ACC112 (cell line): ENCODE measurements at regions not wholly inside any gene's neighbourhood (a gene's known extent, or its start where the extent isn't known, plus 50 kb on each side); places are given as distances from the start of the nearest gene placed in this dataset.

ENCODE experiments used
- H2AFZ ChIP-seq: fragments of 200-600 bp; sonication (generic); one replicate; pipeline ENCODE4 v1.6.0; 2017; ENCODE audit warnings: antibody characterized with exemption, low read length; ENCODE audit not compliant: unreplicated experiment
- H3K27ac ChIP-seq: fragments of 200-600 bp; sonication (generic); 2 replicates; pipeline ENCODE4 v1.5.1; 2014; ENCODE audit warnings: low read depth, mild to moderate bottlenecking, antibody characterized with exemption, low read length, moderate library complexity
- H3K27me3 ChIP-seq: fragments of 200-600 bp; sonication (generic); 2 replicates; pipeline ENCODE4 v1.6.1; 2014; ENCODE audit warnings: mild to moderate bottlenecking, antibody characterized with exemption, low read length, moderate library complexity, mixed read lengths; ENCODE audit not compliant: insufficient read depth
- H3K36me3 ChIP-seq: fragments of 200-600 bp; sonication (generic); 2 replicates; pipeline ENCODE4 v1.6.1; 2016; ENCODE audit warnings: mild to moderate bottlenecking, antibody characterized with exemption, low read length, moderate library complexity, mixed read lengths; ENCODE audit not compliant: insufficient read depth
- H3K4me1 ChIP-seq: fragments of 200-600 bp; sonication (generic); one replicate; pipeline ENCODE4 v1.6.1; 2016; ENCODE audit warnings: low read length, mixed read lengths; ENCODE audit not compliant: insufficient read depth, unreplicated experiment, control insufficient read depth
- H3K4me3 ChIP-seq: fragments of 200-600 bp; sonication (generic); 2 replicates; pipeline ENCODE4 v1.5.1; 2014; ENCODE audit warnings: mild to moderate bottlenecking, low read depth, low read length
- H3K79me2 ChIP-seq: fragments of 200-600 bp; sonication (generic); one replicate; pipeline ENCODE4 v1.6.0; 2016; ENCODE audit warnings: low read length; ENCODE audit not compliant: control insufficient read depth, unreplicated experiment, insufficient read depth

DNA sequence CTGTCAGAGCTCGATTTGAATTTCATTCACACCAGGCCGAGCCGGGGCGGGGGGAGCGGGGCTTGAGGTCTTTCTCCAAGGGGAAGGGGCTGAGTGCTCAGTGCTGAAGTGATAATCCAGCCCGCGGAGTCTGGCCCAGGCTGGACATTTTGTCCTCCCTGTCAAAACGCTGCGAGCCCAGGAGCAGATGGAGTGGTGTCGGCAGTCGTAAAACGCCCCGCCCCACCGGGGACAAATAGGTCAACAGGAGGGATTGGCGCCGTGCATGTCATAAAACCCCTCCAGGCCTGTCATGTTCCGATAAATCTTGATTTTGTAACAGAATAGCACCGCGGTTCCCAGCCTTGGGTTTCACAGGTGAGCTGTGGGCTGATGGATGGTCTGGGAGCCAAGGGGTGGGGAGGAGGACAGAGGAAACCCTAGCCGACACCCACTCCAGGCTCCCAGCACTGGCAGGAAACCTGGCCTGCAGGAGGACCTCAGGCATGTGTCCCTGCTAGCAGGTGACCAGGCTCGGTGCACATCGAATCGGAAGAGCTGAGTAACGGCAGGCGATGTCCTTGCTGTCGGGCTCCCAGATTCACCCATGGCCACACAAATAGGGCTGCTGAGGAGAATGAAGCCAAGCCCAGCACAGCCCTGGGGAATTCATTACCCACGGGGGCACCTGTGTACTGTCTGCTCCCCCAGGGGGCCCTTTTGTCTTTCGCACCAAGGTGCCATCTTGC lies 341.4 kb downstream of the FOXL1 start:
- peaks cover 17% of the 10 kb centered on the region for H3K4me1 ChIP-seq

DNA sequence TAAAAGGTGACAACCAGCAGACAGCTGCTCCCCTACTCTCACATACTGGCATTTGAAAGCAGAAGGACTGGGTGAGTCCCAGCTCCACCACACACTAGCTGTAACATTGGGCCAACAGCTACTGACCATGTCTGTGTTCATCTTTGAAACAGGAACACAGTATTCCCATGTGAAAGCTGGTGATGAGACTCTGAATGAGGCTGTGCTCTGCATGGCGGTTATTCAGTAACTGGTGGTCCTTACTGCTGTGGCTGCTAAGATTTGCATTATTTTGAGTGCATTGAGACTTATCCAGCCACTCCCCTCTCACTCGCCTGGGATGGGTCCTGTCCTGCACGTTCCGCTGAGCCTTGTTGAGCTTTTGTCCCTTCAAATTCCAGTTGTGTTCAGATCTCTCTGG lies 342.9 kb downstream of the FOXL1 start:
- H3K36me3 ChIP-seq, result peaks cover 16% of the 10 kb centered on the region; the same call in 1 of the 2 replicates
- H3K4me3 ChIP-seq, result no peak overlapping the region
- no peak overlapping the region for H2AFZ ChIP-seq
- peaks cover 23% of the 10 kb centered on the region for H3K4me1 ChIP-seq
- no peaks in the 10 kb centered on the region for H3K79me2 ChIP-seq
- no peak overlapping the region for H3K27ac ChIP-seq
- H3K27me3 ChIP-seq, result no peaks in the 10 kb centered on the region

More for the DNA sequence above, 341.4 kb downstream of the FOXL1 start:
- H3K79me2 ChIP-seq, result no peaks in the 10 kb centered on the region
- H3K27ac ChIP-seq, result no peak overlapping the region
- no peaks in the 10 kb centered on the region for H3K27me3 ChIP-seq
- peaks cover 16% of the 10 kb centered on the region; the same call in 1 of the 2 replicates for H3K36me3 ChIP-seq
- H3K4me3 ChIP-seq, result no peak overlapping the region
- H2AFZ ChIP-seq, result no peak overlapping the region

DNA sequence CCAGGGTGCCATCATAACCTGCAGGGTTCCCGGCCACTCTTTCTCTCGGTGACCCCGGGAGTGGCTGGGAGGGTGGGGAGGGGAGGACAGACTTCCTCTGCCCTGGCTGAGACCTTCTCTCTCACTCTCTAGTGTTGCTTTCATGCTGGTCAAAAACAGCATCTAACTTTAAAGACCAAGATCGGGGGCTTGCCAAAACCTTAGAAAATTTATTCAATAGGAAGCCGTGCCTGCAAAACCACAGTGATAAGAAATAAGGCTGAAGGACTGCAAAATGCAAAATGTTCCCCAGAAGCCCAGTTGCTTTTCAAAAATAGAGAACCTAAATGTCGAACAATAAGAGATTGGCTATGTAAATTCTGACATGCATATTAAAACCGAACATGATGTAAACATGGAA lies 344.0 kb downstream of the FOXL1 start:
- peaks cover 16% of the 10 kb centered on the region; the same call in 1 of the 2 replicates for H3K36me3 ChIP-seq
- no peak overlapping the region for H3K27ac ChIP-seq
- peaks cover 23% of the 10 kb centered on the region for H3K4me1 ChIP-seq
- H3K4me3 ChIP-seq, result no peak overlapping the region
- H3K79me2 ChIP-seq, result no peaks in the 10 kb centered on the region
- H2AFZ ChIP-seq, result no peak overlapping the region
- H3K27me3 ChIP-seq, result no peaks in the 10 kb centered on the region

DNA sequence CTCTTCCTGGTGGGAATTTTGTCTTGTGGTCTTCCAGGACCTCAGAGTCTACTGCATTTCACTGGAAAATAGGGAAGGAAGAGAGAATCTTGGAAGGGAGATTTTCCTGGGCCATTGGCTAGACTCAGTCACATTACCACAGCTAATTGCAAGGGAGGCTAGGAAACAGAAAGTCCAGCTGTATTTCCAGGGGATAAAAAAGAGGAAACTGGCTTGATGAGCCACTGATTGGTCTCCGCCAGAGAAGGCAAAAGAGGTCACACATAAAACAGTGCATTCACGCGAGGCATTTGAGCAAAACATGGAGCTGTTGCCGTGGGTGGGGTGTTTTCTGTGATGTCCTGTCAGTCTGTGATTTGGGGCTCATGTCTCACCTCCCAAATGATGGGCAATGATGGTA lies 345.3 kb downstream of the FOXL1 start:
- Histone ChIP-seq H2AFZ (no peak overlapping the region), H3K4me3 (no peak overlapping the region), H3K79me2 (peaks cover 4% of the 10 kb centered on the region), H3K27me3 (no peaks in the 10 kb centered on the region), H3K27ac (peak overlapping the region; percentile 83; the same call in 1 of the 2 replicates), H3K36me3 (peaks cover 16% of the 10 kb centered on the region; the same call in 1 of the 2 replicates), H3K4me1 (peaks cover 26% of the 10 kb centered on the region)

DNA sequence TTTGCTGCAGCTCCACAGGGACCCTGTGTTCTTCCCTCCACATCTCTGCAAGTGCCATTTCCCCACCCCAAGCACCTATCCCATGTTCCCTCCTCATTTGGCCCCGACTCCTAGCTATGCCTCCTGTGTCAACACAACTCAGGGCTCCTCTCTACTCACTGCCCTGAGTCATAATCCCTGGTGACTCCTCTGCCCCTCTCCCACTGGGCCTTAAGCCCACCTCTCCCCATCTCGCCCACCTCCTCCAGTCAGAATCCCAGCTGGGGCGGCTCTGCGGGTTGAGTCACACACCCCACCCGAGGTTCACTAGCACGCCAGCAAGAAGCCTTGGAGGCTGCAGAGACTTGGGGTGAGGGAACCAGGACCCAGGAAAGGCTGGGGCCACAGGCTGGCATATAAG lies 346.2 kb downstream of the FOXL1 start:
- Histone ChIP-seq H2AFZ (no peak overlapping the region), H3K4me3 (peak overlapping the region; percentile 6; the same call in 1 of the 2 replicates), H3K79me2 (peaks cover 4% of the 10 kb centered on the region), H3K4me1 (peaks cover 34% of the 10 kb centered on the region), H3K27me3 (no peaks in the 10 kb centered on the region), H3K36me3 (peaks cover 16% of the 10 kb centered on the region; the same call in 1 of the 2 replicates), H3K27ac (peak overlapping the region; percentile 83)

DNA sequence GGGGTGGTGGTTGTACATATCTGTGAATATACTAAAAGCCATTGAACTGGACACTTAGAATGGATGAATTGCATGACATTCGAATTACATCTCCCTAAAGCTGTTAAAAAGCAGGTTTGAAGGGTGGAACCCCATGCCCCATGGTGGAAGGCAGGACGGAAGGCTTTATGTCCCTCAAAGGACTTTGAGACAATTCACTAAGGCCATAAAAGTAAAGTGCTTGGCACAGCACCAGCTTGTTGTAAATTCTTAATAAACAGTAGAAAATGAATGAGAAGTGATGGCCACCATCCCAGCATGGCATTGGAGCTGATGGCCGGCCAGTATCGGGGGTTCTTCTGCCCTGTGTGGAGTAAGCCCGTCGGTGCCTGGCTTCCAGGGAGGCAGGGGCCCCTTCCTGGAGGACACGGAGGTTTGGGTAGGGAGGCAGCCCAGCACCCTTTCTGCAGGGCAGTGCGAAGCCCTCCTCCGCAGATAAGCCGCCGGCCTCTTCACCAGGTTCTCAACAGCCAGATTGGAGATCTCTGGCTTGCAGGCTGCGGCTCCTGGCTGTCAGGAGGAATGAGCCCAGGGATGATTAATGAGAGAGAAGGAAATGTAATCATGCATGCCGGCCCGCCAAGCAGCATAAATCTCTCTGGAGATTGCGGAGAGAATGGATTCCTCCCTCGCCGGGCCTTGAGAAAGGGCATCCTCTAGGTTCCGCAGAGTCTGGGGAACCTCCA lies 346.9 kb downstream of the FOXL1 start:
- Histone ChIP-seq H3K27ac (peak overlapping the region; percentile 83), H2AFZ (no peak overlapping the region), H3K36me3 (peaks cover 16% of the 10 kb centered on the region; the same call in 1 of the 2 replicates), H3K27me3 (no peaks in the 10 kb centered on the region), H3K4me3 (peak overlapping the region; percentile 6; the same call in 1 of the 2 replicates), H3K4me1 (peaks cover 41% of the 10 kb centered on the region), H3K79me2 (peaks cover 9% of the 10 kb centered on the region)

DNA sequence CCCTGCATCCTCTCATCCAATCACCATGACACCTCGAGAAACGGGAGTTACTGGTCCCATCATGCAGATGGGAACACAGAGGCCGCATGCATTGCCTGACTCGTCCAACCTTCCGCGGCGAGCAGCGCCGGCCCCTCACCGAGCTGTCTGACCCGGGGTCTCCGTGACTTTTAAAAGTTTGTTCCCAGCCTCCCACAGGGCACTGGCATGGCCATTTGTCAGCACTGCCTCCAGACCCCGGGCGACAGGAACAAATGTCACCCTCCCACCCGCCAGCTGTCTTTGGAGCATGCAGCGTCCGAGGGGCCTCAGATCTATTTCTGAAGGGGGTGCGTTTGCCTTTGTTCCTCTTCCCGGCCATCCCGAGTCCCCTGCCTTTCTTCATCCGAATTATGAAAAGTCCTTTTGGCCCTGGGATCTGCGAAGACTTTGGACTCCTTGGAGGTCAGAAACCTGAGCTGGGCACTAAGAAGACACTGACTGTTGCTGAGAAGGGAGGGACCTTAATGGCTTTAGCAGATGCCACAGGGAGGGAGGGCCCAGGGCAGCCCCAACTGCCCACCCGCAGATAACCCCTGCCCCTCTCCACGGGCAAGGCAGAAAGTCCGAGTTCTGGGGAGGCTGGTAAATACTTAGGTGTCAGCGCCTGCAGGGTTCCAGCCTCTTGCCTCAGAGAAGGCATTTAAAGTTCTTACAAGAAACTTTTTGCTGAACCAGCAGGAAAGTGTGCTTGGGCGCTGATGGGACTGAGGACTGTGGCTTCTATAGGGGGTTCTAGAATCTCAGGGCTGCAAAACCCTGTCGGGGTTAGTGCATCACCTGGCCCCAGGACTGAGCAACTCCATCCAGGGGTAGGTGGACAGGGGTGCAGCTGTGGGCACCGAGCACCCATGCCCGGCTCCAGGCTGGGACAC lies 348.1 kb downstream of the FOXL1 start:
- no peaks in the 10 kb centered on the region for H3K27me3 ChIP-seq
- H3K27ac ChIP-seq, result peak overlapping the region; percentile 83; the same call in 1 of the 2 replicates
- no peak overlapping the region for H3K4me3 ChIP-seq
- peaks cover 5% of the 10 kb centered on the region; the same call in 1 of the 2 replicates for H3K36me3 ChIP-seq
- H3K79me2 ChIP-seq, result peaks cover 12% of the 10 kb centered on the region
- H3K4me1 ChIP-seq, result peaks cover 51% of the 10 kb centered on the region
- H2AFZ ChIP-seq, result no peak overlapping the region

DNA sequence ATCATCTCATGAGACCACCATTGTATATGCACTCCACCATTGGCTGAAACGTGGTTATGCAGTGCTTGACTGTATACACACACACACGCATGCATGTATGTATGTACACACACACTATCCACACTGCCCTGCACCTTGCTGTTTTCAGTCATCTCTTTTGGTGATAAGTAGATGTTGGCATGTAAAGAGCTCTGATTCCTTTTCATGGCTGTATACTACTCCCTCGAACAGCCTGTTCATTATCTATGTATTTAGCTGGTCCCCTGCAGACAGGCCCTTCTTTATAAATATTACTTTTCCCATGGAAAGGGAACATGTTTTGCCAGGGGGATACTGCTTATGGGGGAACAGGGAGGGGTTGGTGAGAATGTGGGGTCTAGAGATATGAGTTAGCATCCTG lies 349.4 kb downstream of the FOXL1 start:
- no peak overlapping the region for H3K4me3 ChIP-seq
- H3K36me3 ChIP-seq, result no peaks in the 10 kb centered on the region
- peaks cover 12% of the 10 kb centered on the region for H3K79me2 ChIP-seq
- peaks cover 63% of the 10 kb centered on the region for H3K4me1 ChIP-seq
- H3K27ac ChIP-seq, result no peak overlapping the region
- H3K27me3 ChIP-seq, result no peaks in the 10 kb centered on the region
- no peak overlapping the region for H2AFZ ChIP-seq

DNA sequence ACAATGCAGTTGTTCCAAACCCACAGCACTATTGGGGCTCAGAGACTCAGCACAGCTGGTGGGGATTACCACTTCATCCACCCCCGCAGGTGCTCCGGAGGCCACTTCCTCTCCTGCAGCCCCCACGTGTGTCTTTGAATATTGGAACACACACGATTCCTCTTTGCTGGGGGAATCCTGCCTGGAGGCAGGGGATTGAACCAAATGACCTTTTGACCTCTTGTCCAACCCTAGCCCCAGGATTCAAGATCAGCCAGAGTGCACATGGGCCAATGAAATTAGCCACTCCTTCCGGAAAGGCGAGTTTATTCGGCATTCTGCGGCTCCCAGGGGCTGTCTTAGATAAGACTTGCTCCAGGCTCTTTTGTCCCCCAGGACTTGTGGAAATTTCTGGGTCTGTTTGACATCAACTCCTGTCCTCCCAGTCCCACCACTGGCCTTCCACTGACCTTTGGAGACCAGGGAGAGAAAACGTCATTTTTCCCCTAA lies 350.2 kb downstream of the FOXL1 start:
- Histone ChIP-seq H3K36me3 (no peaks in the 10 kb centered on the region), H3K27me3 (no peaks in the 10 kb centered on the region), H3K4me3 (peak overlapping the region; percentile 17), H3K4me1 (peaks cover 63% of the 10 kb centered on the region), H3K79me2 (peaks cover 12% of the 10 kb centered on the region), H2AFZ (peak overlapping the region; percentile 57), H3K27ac (peak overlapping the region; percentile 93)
